ENCODE measurements at regions not wholly inside any gene's neighbourhood (a gene's known extent, or its start where the extent isn't known, plus 50 kb on each side); places are given as distances from the start of the nearest gene placed in this dataset.

DNA sequence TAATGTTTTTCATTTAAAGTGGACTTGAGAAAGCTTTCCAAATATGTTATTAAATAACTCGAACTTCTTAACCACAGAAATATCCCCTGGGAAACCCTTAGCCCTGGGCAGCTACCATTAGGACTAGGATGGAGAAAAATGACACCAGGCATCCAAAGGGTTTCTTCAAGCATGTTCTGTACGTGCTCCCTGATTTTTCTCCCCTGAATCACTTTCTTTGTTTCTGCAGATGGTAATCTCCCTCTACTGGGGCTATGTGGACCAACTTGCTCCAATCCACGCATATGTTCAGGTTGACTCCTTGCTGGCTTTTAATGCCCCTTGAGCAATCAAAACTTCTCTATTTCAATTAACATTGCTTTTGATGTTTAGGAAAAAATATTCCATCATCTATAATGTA is 312.7 kb upstream of the C1orf87 start:
- DNase-seq (ENCODE audit: low read depth), result no peak
- TF ChIP-seq, protein P1, sequence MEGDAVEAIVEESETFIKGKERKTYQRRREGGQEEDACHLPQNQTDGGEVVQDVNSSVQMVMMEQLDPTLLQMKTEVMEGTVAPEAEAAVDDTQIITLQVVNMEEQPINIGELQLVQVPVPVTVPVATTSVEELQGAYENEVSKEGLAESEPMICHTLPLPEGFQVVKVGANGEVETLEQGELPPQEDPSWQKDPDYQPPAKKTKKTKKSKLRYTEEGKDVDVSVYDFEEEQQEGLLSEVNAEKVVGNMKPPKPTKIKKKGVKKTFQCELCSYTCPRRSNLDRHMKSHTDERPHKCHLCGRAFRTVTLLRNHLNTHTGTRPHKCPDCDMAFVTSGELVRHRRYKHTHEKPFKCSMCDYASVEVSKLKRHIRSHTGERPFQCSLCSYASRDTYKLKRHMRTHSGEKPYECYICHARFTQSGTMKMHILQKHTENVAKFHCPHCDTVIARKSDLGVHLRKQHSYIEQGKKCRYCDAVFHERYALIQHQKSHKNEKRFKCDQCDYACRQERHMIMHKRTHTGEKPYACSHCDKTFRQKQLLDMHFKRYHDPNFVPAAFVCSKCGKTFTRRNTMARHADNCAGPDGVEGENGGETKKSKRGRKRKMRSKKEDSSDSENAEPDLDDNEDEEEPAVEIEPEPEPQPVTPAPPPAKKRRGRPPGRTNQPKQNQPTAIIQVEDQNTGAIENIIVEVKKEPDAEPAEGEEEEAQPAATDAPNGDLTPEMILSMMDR (IDR thresholded peaks at IDR 0.05; ENCODE audit: insufficient read depth, low read depth, low read length), result no peak
- no peaks in the 10 kb centered on the region for H3K27me3 ChIP-seq (ENCODE audit: control insufficient read depth, insufficient read depth, low read length)
- H3K4me3 ChIP-seq (ENCODE audit: low read depth, low read length), result no peak overlapping the region
- CTCF ChIA-PET, result no interaction called here
- POLR2A ChIA-PET, result no interaction called here
- H3K36me3 ChIP-seq (ENCODE audit: control insufficient read depth, insufficient read depth, low read length), result no peaks in the 10 kb centered on the region

- H3K4me3 ChIP-seq (ENCODE audit: low read depth, low read length), result no peak overlapping the region
- CTCF ChIA-PET, result no interaction called here
- no peak for DNase-seq (ENCODE audit: low read depth)
- H3K27me3 ChIP-seq (ENCODE audit: control insufficient read depth, insufficient read depth, low read length), result no peaks in the 10 kb centered on the region
- POLR2A ChIA-PET, result no interaction called here
- no peaks in the 10 kb centered on the region for H3K36me3 ChIP-seq (ENCODE audit: control insufficient read depth, insufficient read depth, low read length)
- TF ChIP-seq, protein P1 (IDR thresholded peaks at IDR 0.05; ENCODE audit: insufficient read depth, low read depth, low read length), result no peak
Observed at GRCh38 chr1:60376196-60376595, 302.6 kb upstream of the C1orf87 start.

- TF ChIP-seq, protein P1 (IDR thresholded peaks at IDR 0.05; ENCODE audit: insufficient read depth, low read depth, low read length), result no peak
- POLR2A ChIA-PET, result no interaction called here
- Histone ChIP-seq H3K27me3 (ENCODE audit: control insufficient read depth, insufficient read depth, low read length) (no peaks in the 10 kb centered on the region), H3K4me3 (ENCODE audit: low read depth, low read length) (no peak overlapping the region), H3K36me3 (ENCODE audit: control insufficient read depth, insufficient read depth, low read length) (no peaks in the 10 kb centered on the region)
- CTCF ChIA-PET, result no interaction called here
- no peak for DNase-seq (ENCODE audit: low read depth)
Observed at GRCh38 chr1:60374537-60374936, 301.0 kb upstream of the C1orf87 start.

DNA sequence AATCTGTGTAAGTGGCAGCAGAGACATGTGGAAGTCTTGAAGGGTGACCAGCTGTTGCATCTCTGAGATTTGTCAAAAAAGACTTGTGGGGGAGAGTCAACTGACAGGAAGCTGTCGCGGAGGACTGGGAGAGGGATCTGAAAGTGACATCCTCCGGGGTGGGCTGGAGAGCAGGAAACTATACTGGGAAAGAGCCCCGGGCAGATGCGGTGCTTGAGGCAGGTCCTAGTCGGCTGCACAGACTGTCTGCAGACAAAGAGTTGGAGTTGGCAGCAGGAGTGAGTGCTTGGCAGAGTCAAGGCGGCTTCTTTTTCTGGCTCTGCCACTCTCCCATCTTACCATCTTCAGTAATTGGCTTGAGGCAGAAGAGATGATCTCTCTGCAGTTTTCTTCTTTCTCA is 294.0 kb upstream of the C1orf87 start:
- DNase-seq (ENCODE audit: low read depth), result no peak
- TF ChIP-seq, protein P1 (IDR thresholded peaks at IDR 0.05; ENCODE audit: insufficient read depth, low read depth, low read length), result no peak
- no peaks in the 10 kb centered on the region for H3K36me3 ChIP-seq (ENCODE audit: control insufficient read depth, insufficient read depth, low read length)
- no peaks in the 10 kb centered on the region for H3K27me3 ChIP-seq (ENCODE audit: control insufficient read depth, insufficient read depth, low read length)
- no peak overlapping the region for H3K4me3 ChIP-seq (ENCODE audit: low read depth, low read length)
- CTCF ChIA-PET, result no interaction called here
- POLR2A ChIA-PET, result no interaction called here

DNA sequence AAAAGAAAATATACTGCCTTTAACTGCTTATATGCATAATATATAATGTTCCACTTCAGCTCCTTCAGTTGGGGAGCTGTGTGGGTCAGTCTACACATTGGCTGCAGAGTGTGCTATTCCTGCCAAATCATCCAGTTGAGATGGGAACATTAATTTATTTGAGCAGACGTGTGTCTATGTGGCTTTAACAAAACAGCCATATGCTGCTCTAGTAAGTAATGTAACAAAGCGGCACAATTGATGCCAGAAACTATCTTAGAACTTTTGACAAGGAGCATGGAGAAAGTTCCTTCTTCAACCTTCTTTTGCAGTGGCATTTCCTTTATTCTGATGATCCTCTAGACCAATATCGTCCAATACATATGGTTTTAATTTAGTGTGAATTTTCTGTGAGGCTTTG is 285.9 kb upstream of the C1orf87 start:
- DNase-seq (ENCODE audit: low read depth), result no peak
- TF ChIP-seq, protein P1 (IDR thresholded peaks at IDR 0.05; ENCODE audit: insufficient read depth, low read depth, low read length), result no peak
- no peaks in the 10 kb centered on the region for H3K27me3 ChIP-seq (ENCODE audit: control insufficient read depth, insufficient read depth, low read length)

More for the DNA sequence above, 285.9 kb upstream of the C1orf87 start:
- Histone ChIP-seq H3K36me3 (ENCODE audit: control insufficient read depth, insufficient read depth, low read length) (no peaks in the 10 kb centered on the region), H3K4me3 (ENCODE audit: low read depth, low read length) (no peak overlapping the region)
- CTCF ChIA-PET, result no interaction called here
- POLR2A ChIA-PET, result no interaction called here
